Peyer's patch (tissue), 4 donors: ENCODE measurements at regions not wholly inside any gene's neighbourhood (a gene's known extent, or its start where the extent isn't known, plus 50 kb on each side); places are given as distances from the start of the nearest gene placed in this dataset.

Source experiments
- CTCF ChIP-seq, 6 experiments: fragments of 450-650 bp in 4 of 6; fragments of 200-600 bp in 2 of 6; sonication (generic) in 1 of 6; IDR thresholded peaks; one replicate each; pipeline ENCODE4 v1.5.1; 2017 to 2019; ENCODE audit warnings: antibody characterized with exemption in 6 of 6, mild to moderate bottlenecking in 3 of 6, moderate library complexity in 1 of 6
- POLR2A ChIP-seq, 2 donors: fragments of 450-650 bp; IDR thresholded peaks; one replicate each; pipeline ENCODE4 v1.5.1; 2017; ENCODE audit warnings: antibody characterized with exemption in 2 of 2, mild to moderate bottlenecking in 2 of 2, moderate library complexity in 2 of 2

DNA sequence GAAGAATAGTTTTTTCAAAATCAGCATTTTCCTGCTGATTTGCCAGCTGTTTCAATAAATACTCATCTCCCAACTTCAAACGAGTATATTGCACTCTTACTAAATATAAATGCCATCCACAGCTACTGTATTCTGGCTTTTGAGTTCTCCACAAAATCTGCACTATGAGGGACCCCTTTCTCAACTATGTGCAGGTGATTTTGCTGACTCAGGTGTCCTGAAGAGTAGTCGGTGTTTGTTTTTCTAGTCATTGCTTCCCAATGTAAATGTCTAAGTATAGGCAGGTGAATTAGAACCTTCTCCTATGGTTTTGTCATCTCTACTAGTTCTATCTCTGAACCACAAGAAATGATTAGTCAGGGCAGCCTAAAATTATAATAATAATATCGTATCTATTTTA is 616.8 kb upstream of the MEF2C start:
- TF ChIP-seq POLR2A (IDR thresholded peaks at IDR 0.05) (no peak), CTCF (IDR thresholded peaks at IDR 0.05) (no peak)
